Osteoblast (primary cell): ENCODE measurements at regions not wholly inside any gene's neighbourhood (a gene's known extent, or its start where the extent isn't known, plus 50 kb on each side); places are given as distances from the start of the nearest gene placed in this dataset.

Experiments
- DNase-seq: peaks from one replicate; pipeline ENCODE4 v3.0.0; 2011; ENCODE audit warnings: low spot score, mixed read lengths; ENCODE audit not compliant: insufficient read length; ENCODE audit errors: missing footprints
- H2AFZ ChIP-seq: 2 replicates; pipeline ENCODE4 v1.6.0; 2011; ENCODE audit warnings: mild to moderate bottlenecking, low read length
- H3K27ac ChIP-seq: 2 replicates; pipeline ENCODE4 v1.5.1; 2011; ENCODE audit warnings: mild to moderate bottlenecking, low read depth, low read length, moderate library complexity
- H3K27me3 ChIP-seq: 2 replicates; pipeline ENCODE4 v1.6.0; 2012; ENCODE audit warnings: mild to moderate bottlenecking, control low read depth, inconsistent platforms, low read length, moderate library complexity; ENCODE audit not compliant: insufficient read depth
- H3K36me3 ChIP-seq: 2 replicates; pipeline ENCODE4 v1.5.1; 2011; ENCODE audit warnings: mild to moderate bottlenecking, low read length, control low read depth, moderate library complexity; ENCODE audit not compliant: insufficient read depth
- H3K4me1 ChIP-seq: 2 replicates; pipeline ENCODE4 v1.5.1; 2011; ENCODE audit warnings: mild to moderate bottlenecking, low read length, control low read depth, moderate library complexity; ENCODE audit not compliant: insufficient read depth
- H3K4me2 ChIP-seq: 2 replicates; pipeline ENCODE4 v1.6.0; 2011; ENCODE audit warnings: mild to moderate bottlenecking, low read length; ENCODE audit not compliant: insufficient read depth
- H3K4me3 ChIP-seq: fragments of 200-600 bp; sonication (generic); 3 replicates; pipeline ENCODE4 v1.5.1; 2012; ENCODE audit warnings: mild to moderate bottlenecking, low read length, inconsistent platforms; ENCODE audit not compliant: insufficient read depth
- H3K79me2 ChIP-seq: 2 replicates; pipeline ENCODE4 v1.6.0; 2012; ENCODE audit warnings: mild to moderate bottlenecking, low read length, control low read depth, inconsistent platforms; ENCODE audit not compliant: insufficient read depth
- H3K9me3 ChIP-seq: 2 replicates; pipeline ENCODE4 v1.5.1; 2011; ENCODE audit warnings: low read depth, low read length, control low read depth
- H4K20me1 ChIP-seq: 2 replicates; pipeline ENCODE4 v1.6.0; 2012; ENCODE audit warnings: mild to moderate bottlenecking, low read length, control low read depth; ENCODE audit not compliant: insufficient read depth
- TF ChIP-seq, protein P1 (sequence below): IDR thresholded peaks from 2 replicates; pipeline ENCODE4 v1.5.1; 2011; ENCODE audit warnings: mild to moderate bottlenecking, low read depth, low read length, moderate library complexity; ENCODE audit errors: extremely low read depth

DNA sequence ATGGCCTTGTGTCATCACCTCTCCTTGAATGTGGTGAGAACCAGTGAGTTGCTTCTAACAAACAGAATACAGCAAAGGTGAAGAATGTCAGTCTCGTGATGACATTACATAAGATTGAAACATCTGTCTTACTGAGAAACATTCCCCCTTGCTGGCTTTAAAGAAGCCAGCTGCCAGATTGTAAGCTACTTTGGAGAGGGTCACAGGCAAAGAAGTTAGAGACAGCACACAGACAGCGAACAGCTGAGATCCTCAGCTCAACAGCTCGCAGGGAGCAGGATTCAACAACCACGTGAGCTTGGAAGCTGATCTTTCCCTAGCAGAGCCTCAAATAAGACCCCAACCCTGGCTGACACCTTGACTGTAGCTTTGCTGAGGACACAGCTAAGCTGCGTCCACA lies 367.9 kb downstream of the LIG4 start:
- TF ChIP-seq, protein P1, sequence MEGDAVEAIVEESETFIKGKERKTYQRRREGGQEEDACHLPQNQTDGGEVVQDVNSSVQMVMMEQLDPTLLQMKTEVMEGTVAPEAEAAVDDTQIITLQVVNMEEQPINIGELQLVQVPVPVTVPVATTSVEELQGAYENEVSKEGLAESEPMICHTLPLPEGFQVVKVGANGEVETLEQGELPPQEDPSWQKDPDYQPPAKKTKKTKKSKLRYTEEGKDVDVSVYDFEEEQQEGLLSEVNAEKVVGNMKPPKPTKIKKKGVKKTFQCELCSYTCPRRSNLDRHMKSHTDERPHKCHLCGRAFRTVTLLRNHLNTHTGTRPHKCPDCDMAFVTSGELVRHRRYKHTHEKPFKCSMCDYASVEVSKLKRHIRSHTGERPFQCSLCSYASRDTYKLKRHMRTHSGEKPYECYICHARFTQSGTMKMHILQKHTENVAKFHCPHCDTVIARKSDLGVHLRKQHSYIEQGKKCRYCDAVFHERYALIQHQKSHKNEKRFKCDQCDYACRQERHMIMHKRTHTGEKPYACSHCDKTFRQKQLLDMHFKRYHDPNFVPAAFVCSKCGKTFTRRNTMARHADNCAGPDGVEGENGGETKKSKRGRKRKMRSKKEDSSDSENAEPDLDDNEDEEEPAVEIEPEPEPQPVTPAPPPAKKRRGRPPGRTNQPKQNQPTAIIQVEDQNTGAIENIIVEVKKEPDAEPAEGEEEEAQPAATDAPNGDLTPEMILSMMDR, result no peak
- Histone ChIP-seq H3K27ac (no peak overlapping the region), H2AFZ (no peak overlapping the region), H3K4me1 (peaks cover 4% of the 10 kb centered on the region), H3K36me3 (no peaks in the 10 kb centered on the region), H3K4me2 (no peak overlapping the region), H3K79me2 (peaks cover 44% of the 10 kb centered on the region), H3K27me3 (no peaks in the 10 kb centered on the region), H4K20me1 (peaks cover 17% of the 10 kb centered on the region), H3K9me3 (no peaks in the 10 kb centered on the region), H3K4me3 (no peak overlapping the region)
- no peak for DNase-seq

DNA sequence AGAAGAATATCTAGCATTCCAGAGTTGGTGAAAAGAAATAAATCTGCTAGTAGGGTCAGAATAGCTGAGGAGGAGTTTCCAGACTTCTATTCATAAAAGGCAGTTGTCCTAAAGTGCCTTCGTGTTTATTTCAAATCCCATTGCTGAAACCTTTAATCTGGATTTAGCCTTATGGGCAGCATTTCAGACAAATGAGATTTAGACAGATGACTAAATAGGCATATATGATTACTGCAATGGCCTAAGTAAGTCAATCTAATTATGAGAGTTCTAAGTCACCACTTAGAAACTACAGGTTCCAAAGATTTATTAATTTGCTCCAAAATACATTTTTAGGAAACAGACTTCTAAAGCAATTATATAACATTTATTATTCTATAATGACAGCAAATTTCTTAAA lies 368.7 kb downstream of the LIG4 start:
- H4K20me1 ChIP-seq, result peaks cover 15% of the 10 kb centered on the region
- H3K79me2 ChIP-seq, result peaks cover 40% of the 10 kb centered on the region
- no peak overlapping the region for H3K27ac ChIP-seq
- H3K4me1 ChIP-seq, result peaks cover 8% of the 10 kb centered on the region
- no peaks in the 10 kb centered on the region for H3K9me3 ChIP-seq
- H3K27me3 ChIP-seq, result no peaks in the 10 kb centered on the region
- no peaks in the 10 kb centered on the region for H3K36me3 ChIP-seq
- H2AFZ ChIP-seq, result no peak overlapping the region
- TF ChIP-seq, protein P1, result no peak
- no peak for DNase-seq
- H3K4me2 ChIP-seq, result no peak overlapping the region
- H3K4me3 ChIP-seq, result no peak overlapping the region

DNA sequence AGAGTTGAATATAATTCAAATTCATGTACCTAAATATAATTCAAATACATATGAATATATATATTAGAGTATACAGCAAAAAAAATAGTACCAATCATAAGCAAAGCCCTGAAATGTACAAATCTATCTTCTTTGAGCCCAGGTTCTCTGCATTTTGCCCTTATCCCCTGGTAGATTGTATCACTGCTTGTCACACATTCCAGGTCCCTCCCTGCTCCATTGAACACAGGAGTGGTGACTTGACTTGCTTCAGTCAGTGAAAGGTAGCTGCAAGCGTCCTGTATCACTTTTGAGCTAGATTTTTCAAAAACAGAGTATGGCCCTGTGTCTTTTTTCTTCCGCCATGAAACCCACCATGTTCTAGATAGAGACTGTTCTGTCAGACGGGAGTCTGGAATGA lies 369.4 kb downstream of the LIG4 start:
- H3K4me2 ChIP-seq, result no peak overlapping the region
- no peaks in the 10 kb centered on the region for H3K9me3 ChIP-seq
- H3K79me2 ChIP-seq, result peaks cover 42% of the 10 kb centered on the region
- H3K36me3 ChIP-seq, result no peaks in the 10 kb centered on the region
- H3K4me3 ChIP-seq, result no peak overlapping the region
- TF ChIP-seq, protein P1, result no peak
- H2AFZ ChIP-seq, result no peak overlapping the region
- no peaks in the 10 kb centered on the region for H3K27me3 ChIP-seq
- peaks cover 15% of the 10 kb centered on the region for H4K20me1 ChIP-seq
- H3K27ac ChIP-seq, result no peak overlapping the region
- peaks cover 8% of the 10 kb centered on the region for H3K4me1 ChIP-seq
- no peak for DNase-seq

DNA sequence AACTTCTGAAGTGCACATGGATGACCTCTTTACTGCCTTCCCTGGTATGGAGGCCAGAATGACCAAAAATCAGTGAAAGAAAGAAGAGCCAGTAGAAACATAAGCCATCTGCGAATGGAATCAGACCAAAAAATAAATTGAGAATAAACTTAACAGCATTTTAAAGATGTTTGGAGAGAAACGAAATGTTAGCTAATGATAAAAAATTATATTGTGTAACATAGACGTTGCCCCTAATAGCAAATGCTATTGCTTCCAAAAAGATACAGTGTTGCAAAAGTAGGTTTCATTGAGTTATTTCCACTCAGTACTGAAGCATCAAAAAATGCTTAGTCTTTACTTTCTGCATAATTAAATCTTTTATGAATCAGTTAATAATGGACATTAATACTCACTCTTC lies 371.7 kb downstream of the LIG4 start:
- H3K4me3 ChIP-seq, result no peak overlapping the region
- H3K4me2 ChIP-seq, result no peak overlapping the region
- H3K27ac ChIP-seq, result no peak overlapping the region
- H3K36me3 ChIP-seq, result no peaks in the 10 kb centered on the region
- H3K4me1 ChIP-seq, result peaks cover 8% of the 10 kb centered on the region
- H3K79me2 ChIP-seq, result peaks cover 40% of the 10 kb centered on the region
- TF ChIP-seq, protein P1, result no peak
- H2AFZ ChIP-seq, result no peak overlapping the region
- no peaks in the 10 kb centered on the region for H3K27me3 ChIP-seq
- DNase-seq, result no peak
- H4K20me1 ChIP-seq, result peaks cover 8% of the 10 kb centered on the region
- H3K9me3 ChIP-seq, result no peaks in the 10 kb centered on the region
